Neural cell (in vitro differentiated cells): ENCODE measurements at regions not wholly inside any gene's neighbourhood (a gene's known extent, or its start where the extent isn't known, plus 50 kb on each side); places are given as distances from the start of the nearest gene placed in this dataset.

ENCODE experiments used
- H2AFZ ChIP-seq: fragments of 200-600, 300-800 bp; sonication (generic), shearing (Covaris generic); 2 replicates; pipeline ENCODE4 v1.6.0; 2014; ENCODE audit warnings: low read depth, mild to moderate bottlenecking, antibody characterized with exemption, low read length, moderate library complexity
- H3F3A ChIP-seq: fragments of 200-600 bp; shearing (Covaris generic); 2 replicates; pipeline ENCODE4 v1.6.1; 2016; ENCODE audit warnings: mild to moderate bottlenecking, moderate library complexity, mixed read lengths, antibody characterized with exemption, low read length; ENCODE audit not compliant: insufficient read depth, poor library complexity, severe bottlenecking
- H3K27ac ChIP-seq: fragments of 200-600, 300-800 bp; sonication (generic), shearing (Covaris generic); 2 replicates; pipeline ENCODE4 v1.5.1; 2014; ENCODE audit warnings: mild to moderate bottlenecking, low read length, moderate library complexity
- H3K27me3 ChIP-seq: fragments of 300-800, 200-600 bp; sonication (generic), shearing (Covaris generic); 2 replicates; pipeline ENCODE4 v1.6.0; 2014; ENCODE audit warnings: mild to moderate bottlenecking, low read depth, low read length, moderate library complexity; ENCODE audit not compliant: insufficient read depth
- H3K36me3 ChIP-seq: fragments of 300-800, 200-600 bp; sonication (generic), shearing (Covaris generic); 2 replicates; pipeline ENCODE4 v1.5.1; 2014; ENCODE audit warnings: mild to moderate bottlenecking, antibody characterized with exemption, low read length, moderate library complexity; ENCODE audit not compliant: insufficient read depth
- H3K4me2 ChIP-seq: fragments of 300-800, 200-600 bp; sonication (generic), shearing (Covaris generic); 2 replicates; pipeline ENCODE4 v1.6.0; 2014; ENCODE audit warnings: mild to moderate bottlenecking, low read length
- H3K4me3 ChIP-seq: fragments of 300-800, 200-600 bp; sonication (generic), shearing (Covaris generic); 2 replicates; pipeline ENCODE4 v1.5.1; 2014; ENCODE audit warnings: mild to moderate bottlenecking, low read length, moderate library complexity
- H3K79me2 ChIP-seq: fragments of 200-600 bp; shearing (Covaris generic); replicated peaks from 2 replicates; pipeline ENCODE4 v1.6.0; 2014; ENCODE audit warnings: mild to moderate bottlenecking, low read length, moderate library complexity; ENCODE audit not compliant: insufficient read depth
- H3K9ac ChIP-seq: fragments of 300-800, 200-600 bp; sonication (generic), shearing (Covaris generic); 2 replicates; pipeline ENCODE4 v1.6.1; 2016; ENCODE audit warnings: mild to moderate bottlenecking, low read length, mixed read lengths
- H3K9me2 ChIP-seq: fragments of 200-600 bp; shearing (Covaris generic); 2 replicates; pipeline ENCODE4 v1.6.1; 2016; ENCODE audit warnings: mild to moderate bottlenecking, low read length, mixed read lengths; ENCODE audit not compliant: insufficient read depth
- H3K9me3 ChIP-seq: fragments of 200-600, 300-800 bp; sonication (generic), shearing (Covaris generic); 2 replicates; pipeline ENCODE4 v1.6.1; 2016; ENCODE audit warnings: mild to moderate bottlenecking, mixed run types, low read length, moderate library complexity, mixed read lengths
- H4K20me1 ChIP-seq: fragments of 200-600 bp; shearing (Covaris generic); 2 replicates; pipeline ENCODE4 v1.6.1; 2016; ENCODE audit warnings: mild to moderate bottlenecking, mixed run types; ENCODE audit not compliant: insufficient read depth
- EP300 ChIP-seq: fragments of 450-650 bp; conservative IDR thresholded peaks from 2 replicates; pipeline ENCODE4 v1.6.1; 2014; ENCODE audit warnings: antibody characterized with exemption, mild to moderate bottlenecking, moderate library complexity; ENCODE audit not compliant: poor library complexity, severe bottlenecking
- EZH2 ChIP-seq: fragments of 200-600, 300-800 bp; shearing (Covaris generic), sonication (generic); IDR thresholded peaks from 2 replicates; pipeline ENCODE4 v1.6.1; 2014; ENCODE audit warnings: antibody characterized with exemption, low read length, borderline replicate concordance, mild to moderate bottlenecking; ENCODE audit not compliant: insufficient read depth, poor library complexity, severe bottlenecking
- MXI1 ChIP-seq: fragments of 450-650 bp; conservative IDR thresholded peaks from 2 replicates; pipeline ENCODE4 v1.6.1; 2014; ENCODE audit warnings: antibody characterized with exemption, mild to moderate bottlenecking; ENCODE audit not compliant: poor library complexity, severe bottlenecking
- POLR2AphosphoS5 ChIP-seq: IDR thresholded peaks from 2 replicates; pipeline ENCODE4 v1.6.1; 2012
- RAD21 ChIP-seq: fragments of 450-650 bp; conservative IDR thresholded peaks from 2 replicates; pipeline ENCODE4 v1.6.1; 2014; ENCODE audit warnings: antibody characterized with exemption, mild to moderate bottlenecking, moderate library complexity
- SMC3 ChIP-seq: fragments of 450-650 bp; conservative IDR thresholded peaks from 2 replicates; pipeline ENCODE4 v1.6.1; 2014; ENCODE audit warnings: antibody characterized with exemption, mild to moderate bottlenecking, moderate library complexity; ENCODE audit not compliant: poor library complexity
- TAF1 ChIP-seq: IDR thresholded peaks from 2 replicates; pipeline ENCODE4 v1.6.1; 2012; ENCODE audit warnings: low read depth
- TF ChIP-seq, protein P1 (sequence below): IDR thresholded peaks from 2 replicates; pipeline ENCODE4 v1.6.1; 2012; ENCODE audit warnings: borderline replicate concordance
- TF ChIP-seq, protein P2 (sequence below): fragments of 450-650 bp; IDR thresholded peaks from 2 replicates; pipeline ENCODE4 v1.5.1; 2014; ENCODE audit warnings: antibody characterized with exemption, mild to moderate bottlenecking, moderate library complexity; ENCODE audit not compliant: poor library complexity, severe bottlenecking

DNA sequence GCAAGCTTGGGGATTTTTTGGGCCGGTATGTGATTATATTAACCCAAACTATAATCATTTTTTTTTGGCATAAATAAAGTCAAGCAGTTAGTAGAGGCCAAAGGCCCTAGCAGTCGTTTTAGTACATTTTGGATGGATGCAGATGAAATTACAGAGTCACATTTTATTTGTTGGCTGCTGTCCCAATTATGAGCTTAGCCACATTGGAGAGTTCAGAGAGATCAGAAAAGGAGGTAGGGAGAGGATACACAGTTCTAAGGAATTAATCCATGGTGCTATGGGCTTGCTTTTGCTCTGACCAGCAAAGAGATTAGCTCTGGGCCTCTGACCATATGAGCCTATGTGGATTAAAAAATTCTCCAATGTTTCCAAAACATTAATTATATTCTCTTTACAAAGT, 395.1 kb downstream of the RAPGEF2 start:
- H3K9me3 ChIP-seq = peaks cover 6% of the 10 kb centered on the region
- no peak overlapping the region for H3K4me3 ChIP-seq
- H4K20me1 ChIP-seq = no peaks in the 10 kb centered on the region
- H3K9me2 ChIP-seq = no peaks in the 10 kb centered on the region
- no peaks in the 10 kb centered on the region for H3K79me2 ChIP-seq
- no peaks in the 10 kb centered on the region for H3F3A ChIP-seq
- H2AFZ ChIP-seq = no peak overlapping the region
- no peak overlapping the region for H3K9ac ChIP-seq
- TF ChIP-seq MXI1 (no peak), RAD21 (no peak), EZH2 (no peak), POLR2AphosphoS5 (no peak), EP300 (no peak), SMC3 (no peak)
- TF ChIP-seq, protein P1, sequence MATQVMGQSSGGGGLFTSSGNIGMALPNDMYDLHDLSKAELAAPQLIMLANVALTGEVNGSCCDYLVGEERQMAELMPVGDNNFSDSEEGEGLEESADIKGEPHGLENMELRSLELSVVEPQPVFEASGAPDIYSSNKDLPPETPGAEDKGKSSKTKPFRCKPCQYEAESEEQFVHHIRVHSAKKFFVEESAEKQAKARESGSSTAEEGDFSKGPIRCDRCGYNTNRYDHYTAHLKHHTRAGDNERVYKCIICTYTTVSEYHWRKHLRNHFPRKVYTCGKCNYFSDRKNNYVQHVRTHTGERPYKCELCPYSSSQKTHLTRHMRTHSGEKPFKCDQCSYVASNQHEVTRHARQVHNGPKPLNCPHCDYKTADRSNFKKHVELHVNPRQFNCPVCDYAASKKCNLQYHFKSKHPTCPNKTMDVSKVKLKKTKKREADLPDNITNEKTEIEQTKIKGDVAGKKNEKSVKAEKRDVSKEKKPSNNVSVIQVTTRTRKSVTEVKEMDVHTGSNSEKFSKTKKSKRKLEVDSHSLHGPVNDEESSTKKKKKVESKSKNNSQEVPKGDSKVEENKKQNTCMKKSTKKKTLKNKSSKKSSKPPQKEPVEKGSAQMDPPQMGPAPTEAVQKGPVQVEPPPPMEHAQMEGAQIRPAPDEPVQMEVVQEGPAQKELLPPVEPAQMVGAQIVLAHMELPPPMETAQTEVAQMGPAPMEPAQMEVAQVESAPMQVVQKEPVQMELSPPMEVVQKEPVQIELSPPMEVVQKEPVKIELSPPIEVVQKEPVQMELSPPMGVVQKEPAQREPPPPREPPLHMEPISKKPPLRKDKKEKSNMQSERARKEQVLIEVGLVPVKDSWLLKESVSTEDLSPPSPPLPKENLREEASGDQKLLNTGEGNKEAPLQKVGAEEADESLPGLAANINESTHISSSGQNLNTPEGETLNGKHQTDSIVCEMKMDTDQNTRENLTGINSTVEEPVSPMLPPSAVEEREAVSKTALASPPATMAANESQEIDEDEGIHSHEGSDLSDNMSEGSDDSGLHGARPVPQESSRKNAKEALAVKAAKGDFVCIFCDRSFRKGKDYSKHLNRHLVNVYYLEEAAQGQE = no peak
- TF ChIP-seq, protein P2, sequence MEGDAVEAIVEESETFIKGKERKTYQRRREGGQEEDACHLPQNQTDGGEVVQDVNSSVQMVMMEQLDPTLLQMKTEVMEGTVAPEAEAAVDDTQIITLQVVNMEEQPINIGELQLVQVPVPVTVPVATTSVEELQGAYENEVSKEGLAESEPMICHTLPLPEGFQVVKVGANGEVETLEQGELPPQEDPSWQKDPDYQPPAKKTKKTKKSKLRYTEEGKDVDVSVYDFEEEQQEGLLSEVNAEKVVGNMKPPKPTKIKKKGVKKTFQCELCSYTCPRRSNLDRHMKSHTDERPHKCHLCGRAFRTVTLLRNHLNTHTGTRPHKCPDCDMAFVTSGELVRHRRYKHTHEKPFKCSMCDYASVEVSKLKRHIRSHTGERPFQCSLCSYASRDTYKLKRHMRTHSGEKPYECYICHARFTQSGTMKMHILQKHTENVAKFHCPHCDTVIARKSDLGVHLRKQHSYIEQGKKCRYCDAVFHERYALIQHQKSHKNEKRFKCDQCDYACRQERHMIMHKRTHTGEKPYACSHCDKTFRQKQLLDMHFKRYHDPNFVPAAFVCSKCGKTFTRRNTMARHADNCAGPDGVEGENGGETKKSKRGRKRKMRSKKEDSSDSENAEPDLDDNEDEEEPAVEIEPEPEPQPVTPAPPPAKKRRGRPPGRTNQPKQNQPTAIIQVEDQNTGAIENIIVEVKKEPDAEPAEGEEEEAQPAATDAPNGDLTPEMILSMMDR = no peak
- H3K27me3 ChIP-seq = no peaks in the 10 kb centered on the region
- H3K4me2 ChIP-seq = no peak overlapping the region
- H3K36me3 ChIP-seq = no peaks in the 10 kb centered on the region
- H3K27ac ChIP-seq = no peak overlapping the region

DNA sequence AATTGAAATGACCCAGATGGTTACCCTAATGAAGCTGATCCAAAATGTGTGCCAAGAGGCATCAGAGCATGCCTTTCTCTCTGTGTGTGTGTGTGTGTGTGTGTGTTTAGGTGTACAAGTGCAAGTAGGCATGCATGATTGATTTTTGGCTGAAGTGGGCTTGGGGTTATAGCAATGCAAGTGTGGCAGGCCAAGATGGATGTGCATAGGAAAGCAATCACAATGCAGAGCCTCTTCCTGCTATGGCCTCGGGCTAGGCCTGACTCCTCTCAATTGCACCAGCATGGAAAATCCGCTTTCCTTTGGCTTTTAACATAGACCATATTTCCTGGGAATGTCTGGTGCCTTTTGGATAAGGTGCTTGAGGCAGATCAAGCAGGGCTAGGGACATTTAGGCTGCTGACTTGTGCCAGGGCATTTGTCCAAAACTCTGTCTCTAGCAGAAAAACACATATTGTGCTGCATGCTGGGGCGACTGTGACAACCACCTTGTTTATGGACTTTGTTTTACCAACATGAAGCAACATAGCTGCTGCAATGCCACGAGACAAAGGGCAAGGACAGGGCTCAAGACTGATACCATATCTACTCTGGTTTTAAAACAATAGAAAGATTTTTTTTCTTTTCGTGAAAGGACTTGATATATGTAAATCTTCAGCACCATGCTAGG, 395.7 kb downstream of the RAPGEF2 start:
- H3K4me2 ChIP-seq = no peak overlapping the region
- H3K79me2 ChIP-seq = no peaks in the 10 kb centered on the region
- H3K27me3 ChIP-seq = no peaks in the 10 kb centered on the region
- H3K9me3 ChIP-seq = peaks cover 3% of the 10 kb centered on the region
- H3F3A ChIP-seq = no peaks in the 10 kb centered on the region
- no peaks in the 10 kb centered on the region for H3K9me2 ChIP-seq
- H3K27ac ChIP-seq = no peak overlapping the region
- H3K9ac ChIP-seq = no peak overlapping the region
- no peak overlapping the region for H3K4me3 ChIP-seq
- H4K20me1 ChIP-seq = no peaks in the 10 kb centered on the region
- TF ChIP-seq EZH2 = no peak
- TF ChIP-seq, protein P2 = no peak
- TF ChIP-seq SMC3 = no peak
- TF ChIP-seq, protein P1 = no peak
- TF ChIP-seq TAF1 = no peak
- no peak for TF ChIP-seq POLR2AphosphoS5
- TF ChIP-seq EP300 = no peak
- no peak overlapping the region for H2AFZ ChIP-seq
- no peaks in the 10 kb centered on the region for H3K36me3 ChIP-seq
